Activated CD4-positive, alpha-beta T cell treated with anti-CD3 and anti-CD28 coated beads, Interleukin-2, amount 50 U/mL, for 1 hour (primary cell): ENCODE measurements at regions not wholly inside any gene's neighbourhood (a gene's known extent, or its start where the extent isn't known, plus 50 kb on each side); places are given as distances from the start of the nearest gene placed in this dataset.

Experiments used
- DNase-seq: peaks from one replicate; pipeline ENCODE4 v3.0.0-alpha.2; 2020

- no peak for DNase-seq
These were observed 165.0 kb upstream of the POU3F2 start for GRCh38 chr6:98669371-98669770.

- no peak for DNase-seq
These were observed 164.2 kb upstream of the POU3F2 start for GRCh38 chr6:98670045-98670746.

GRCh38 chr6:98672681-98673475, 161.5 kb upstream of the POU3F2 start:
- DNase-seq: no peak

- no peak for DNase-seq
These were observed 155.9 kb upstream of the POU3F2 start for GRCh38 chr6:98678481-98678880.

GRCh38 chr6:98686008-98686601, 148.3 kb upstream of the POU3F2 start:
- DNase-seq: no peak

GRCh38 chr6:98687752-98688151, 146.6 kb upstream of the POU3F2 start:
- no peak for DNase-seq

GRCh38 chr6:98695091-98695801, 139.1 kb upstream of the POU3F2 start:
- DNase-seq: no peak

- DNase-seq: no peak
These were observed 123.0 kb upstream of the POU3F2 start for GRCh38 chr6:98711380-98711779.

- no peak for DNase-seq
These were observed 118.0 kb upstream of the POU3F2 start for GRCh38 chr6:98716341-98716740.

GRCh38 chr6:98717322-98717877, 117.0 kb upstream of the POU3F2 start:
- DNase-seq: no peak

- DNase-seq: no peak
These were observed 116.4 kb upstream of the POU3F2 start for GRCh38 chr6:98717988-98718387.

- DNase-seq: no peak
These were observed 109.8 kb upstream of the POU3F2 start for GRCh38 chr6:98724537-98724936.

- DNase-seq: no peak
These were observed 87.1 kb upstream of the POU3F2 start for GRCh38 chr6:98747273-98747672.

GRCh38 chr6:98747960-98748359, 86.4 kb upstream of the POU3F2 start:
- no peak for DNase-seq

- DNase-seq: no peak
These were observed 74.9 kb upstream of the POU3F2 start for GRCh38 chr6:98759459-98759858.

GRCh38 chr6:98764373-98764911, 69.9 kb upstream of the POU3F2 start:
- DNase-seq: no peak

- no peak for DNase-seq
These were observed 64.8 kb upstream of the POU3F2 start for GRCh38 chr6:98769546-98769945.

GRCh38 chr6:98775205-98775604, 59.2 kb upstream of the POU3F2 start:
- DNase-seq: no peak

GRCh38 chr6:98777762-98778161, 56.6 kb upstream of the POU3F2 start:
- DNase-seq: no peak

GRCh38 chr6:98779618-98780017, 54.8 kb upstream of the POU3F2 start:
- DNase-seq: no peak

- DNase-seq: no peak
These were observed 51.6 kb upstream of the POU3F2 start for GRCh38 chr6:98782772-98783171.

- no peak for DNase-seq
These were observed 50.8 kb upstream of the POU3F2 start for GRCh38 chr6:98783578-98783977.
